Adrenal gland (tissue), 9 donors: ENCODE measurements at regions not wholly inside any gene's neighbourhood (a gene's known extent, or its start where the extent isn't known, plus 50 kb on each side); places are given as distances from the start of the nearest gene placed in this dataset.

Experiments used
- DNase-seq, 7 donors: peaks; one replicate each; pipeline ENCODE4 v3.0.0-alpha.2; 2019 to 2020
- H3K27ac ChIP-seq, 5 donors: fragments of 200-600 bp; sonication (generic) in 4 of 5; 1 replicate in 3 of 5; 2 replicates in 2 of 5; pipeline versions ENCODE4 v1.5.1 to v1.8.0; 2016 to 2020; ENCODE audit warnings: mild to moderate bottlenecking in 1 of 5
- H3K27me3 ChIP-seq: fragments of 200-600 bp; 2 replicates; pipeline ENCODE4 v1.8.0; 2021
- H3K36me3 ChIP-seq, 2 donors: fragments of 200-600 bp; replicated peaks in 1 of 2; 1 replicate in 1 of 2; 2 replicates in 1 of 2; pipeline versions ENCODE4 v1.5.1 to v1.8.0; 2018 to 2022
- H3K4me1 ChIP-seq, 2 donors: fragments of 200-600 bp; replicated peaks in 1 of 2; 1 replicate in 1 of 2; 2 replicates in 1 of 2; pipeline versions ENCODE4 v1.5.1 to v1.8.0; 2018 to 2021
- H3K4me3 ChIP-seq, 4 donors: fragments of 200-600 bp; sonication (generic) in 3 of 4; one replicate each; pipeline ENCODE4 v1.5.1; 2016 to 2018
- H3K9me3 ChIP-seq, 3 donors: fragments of 200-600 bp; sonication (generic) in 1 of 3; replicated peaks in 1 of 3; 1 replicate in 2 of 3; 2 replicates in 1 of 3; pipeline versions ENCODE4 v1.5.1 to v1.8.0; 2016 to 2021
- POLR2A ChIP-seq, 2 donors: fragments of 450-650 bp; IDR thresholded peaks; one replicate each; pipeline ENCODE4 v1.6.1; 2017; ENCODE audit warnings: antibody characterized with exemption in 2 of 2, mild to moderate bottlenecking in 2 of 2, moderate library complexity in 1 of 2
- WGBS, 4 donors: extraction: QIAGEN DNeasy Blood & Tissue Kit in 2 of 4; methylation state at CpG; one replicate each; pipeline versions ENCODE4 v1.1.5 to v1.1.7; 2013 to 2017; 5-methylcytosine and 5-hydroxymethylcytosine counted together
- intact Hi-C, 2 donors: fragments of 100-400 bp; cut with DNase I; formaldehyde crosslinking; loops; one replicate each; pipeline versions ENCODE4 v1.14.1 to v1.15.0; 2022 to 2023
- TF ChIP-seq, protein P1 (sequence below), 6 experiments: fragments of 450-650 bp in 4 of 6; fragments of 200-600 bp in 2 of 6; sonication (generic) in 1 of 6; IDR thresholded peaks; 1 replicate in 5 of 6; 2 replicates in 1 of 6; pipeline versions ENCODE4 v1.5.1 to v1.8.0; 2016 to 2021; ENCODE audit warnings: antibody characterized with exemption in 6 of 6, mild to moderate bottlenecking in 2 of 6, moderate library complexity in 1 of 6
- donor health status: healthy with polysubstance abuse.
- donor health status: Bipolar disorder and iron deficiency.
- donor health status: DM: yes; HTN: yes; CAD: no.
- donor health status: DM: no; HTN: no; CAD: no.
- donor health status: DM: no; HTN: no; CAD: no.

DNA sequence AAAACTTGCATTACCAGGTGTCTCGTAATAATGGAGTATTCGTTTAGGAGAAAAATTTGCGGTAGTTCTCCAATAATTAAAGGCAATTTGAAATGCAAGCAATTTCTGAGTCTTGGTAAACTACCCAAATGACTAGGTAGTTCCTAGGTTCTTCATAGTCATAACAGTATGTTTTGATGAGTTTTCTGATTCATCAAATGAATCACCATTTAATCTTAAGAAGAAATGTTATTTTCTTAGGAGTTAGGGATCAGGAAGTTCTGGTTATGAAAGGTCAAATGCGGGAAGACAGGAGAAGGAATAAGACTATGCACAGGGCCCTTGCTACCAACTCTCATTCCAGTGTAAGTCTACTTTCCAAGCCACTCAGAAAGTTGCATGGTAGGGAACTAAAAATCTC, 221.5 kb upstream of the SOX9 start:
- H3K9me3 ChIP-seq, result no peaks in the 10 kb centered on the region
- H3K27me3 ChIP-seq, result no peaks in the 10 kb centered on the region
- intact Hi-C loops, result no loop called here
- no peak for TF ChIP-seq POLR2A (IDR thresholded peaks at IDR 0.05)
- TF ChIP-seq, protein P1, sequence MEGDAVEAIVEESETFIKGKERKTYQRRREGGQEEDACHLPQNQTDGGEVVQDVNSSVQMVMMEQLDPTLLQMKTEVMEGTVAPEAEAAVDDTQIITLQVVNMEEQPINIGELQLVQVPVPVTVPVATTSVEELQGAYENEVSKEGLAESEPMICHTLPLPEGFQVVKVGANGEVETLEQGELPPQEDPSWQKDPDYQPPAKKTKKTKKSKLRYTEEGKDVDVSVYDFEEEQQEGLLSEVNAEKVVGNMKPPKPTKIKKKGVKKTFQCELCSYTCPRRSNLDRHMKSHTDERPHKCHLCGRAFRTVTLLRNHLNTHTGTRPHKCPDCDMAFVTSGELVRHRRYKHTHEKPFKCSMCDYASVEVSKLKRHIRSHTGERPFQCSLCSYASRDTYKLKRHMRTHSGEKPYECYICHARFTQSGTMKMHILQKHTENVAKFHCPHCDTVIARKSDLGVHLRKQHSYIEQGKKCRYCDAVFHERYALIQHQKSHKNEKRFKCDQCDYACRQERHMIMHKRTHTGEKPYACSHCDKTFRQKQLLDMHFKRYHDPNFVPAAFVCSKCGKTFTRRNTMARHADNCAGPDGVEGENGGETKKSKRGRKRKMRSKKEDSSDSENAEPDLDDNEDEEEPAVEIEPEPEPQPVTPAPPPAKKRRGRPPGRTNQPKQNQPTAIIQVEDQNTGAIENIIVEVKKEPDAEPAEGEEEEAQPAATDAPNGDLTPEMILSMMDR (IDR thresholded peaks at IDR 0.05), result no peak
- DNase-seq, result no peak
- H3K27ac ChIP-seq, result no peak overlapping the region
- no peak overlapping the region for H3K4me3 ChIP-seq
- H3K36me3 ChIP-seq, result no peaks in the 10 kb centered on the region
- WGBS, 4 donors, result 87 to 95% (median 89%) methylated on average over 4 of the region's 4 CpGs
- H3K4me1 ChIP-seq, result no peaks in the 10 kb centered on the region

DNA sequence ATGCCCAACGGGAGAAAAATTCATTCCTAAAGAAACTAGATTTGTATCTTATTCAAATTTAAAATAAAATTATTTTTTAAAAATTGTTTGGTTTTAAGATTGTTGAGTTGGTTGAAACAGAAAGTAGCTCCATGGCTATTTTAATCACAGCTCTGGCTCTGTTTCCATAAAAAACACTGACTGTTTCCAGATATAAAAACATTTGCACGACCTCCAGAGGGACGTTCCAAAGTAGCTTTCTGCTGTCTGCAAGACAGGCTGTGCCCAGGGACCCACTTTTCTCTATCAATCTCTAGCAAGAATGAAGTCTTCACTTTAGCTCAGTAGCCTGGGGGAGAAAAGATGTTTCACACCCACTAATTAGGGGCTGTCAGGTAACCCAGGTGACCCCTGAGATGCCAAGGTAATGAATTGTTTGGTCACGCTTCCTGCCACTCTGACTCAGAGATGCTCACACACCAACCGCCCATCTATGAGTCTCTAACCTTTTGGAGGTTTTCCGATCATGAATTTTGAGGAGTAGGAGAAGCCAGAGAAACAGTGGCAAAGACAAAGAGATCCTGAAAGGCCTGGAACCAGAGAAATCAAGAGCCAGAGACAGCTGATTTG, 220.1 kb upstream of the SOX9 start:
- Histone ChIP-seq H3K4me3 (no peak overlapping the region), H3K9me3 (no peaks in the 10 kb centered on the region), H3K27ac (no peak overlapping the region), H3K4me1 (no peaks in the 10 kb centered on the region), H3K36me3 (no peaks in the 10 kb centered on the region), H3K27me3 (no peaks in the 10 kb centered on the region)
- TF ChIP-seq, protein P1 (IDR thresholded peaks at IDR 0.05), result no peak
- no peak for TF ChIP-seq POLR2A (IDR thresholded peaks at IDR 0.05)
- WGBS, 4 donors, result 62 to 71% (median 68%) methylated on average over 6 of the region's 6 CpGs
- DNase-seq, result no peak
- intact Hi-C loops, result no loop called here

DNA sequence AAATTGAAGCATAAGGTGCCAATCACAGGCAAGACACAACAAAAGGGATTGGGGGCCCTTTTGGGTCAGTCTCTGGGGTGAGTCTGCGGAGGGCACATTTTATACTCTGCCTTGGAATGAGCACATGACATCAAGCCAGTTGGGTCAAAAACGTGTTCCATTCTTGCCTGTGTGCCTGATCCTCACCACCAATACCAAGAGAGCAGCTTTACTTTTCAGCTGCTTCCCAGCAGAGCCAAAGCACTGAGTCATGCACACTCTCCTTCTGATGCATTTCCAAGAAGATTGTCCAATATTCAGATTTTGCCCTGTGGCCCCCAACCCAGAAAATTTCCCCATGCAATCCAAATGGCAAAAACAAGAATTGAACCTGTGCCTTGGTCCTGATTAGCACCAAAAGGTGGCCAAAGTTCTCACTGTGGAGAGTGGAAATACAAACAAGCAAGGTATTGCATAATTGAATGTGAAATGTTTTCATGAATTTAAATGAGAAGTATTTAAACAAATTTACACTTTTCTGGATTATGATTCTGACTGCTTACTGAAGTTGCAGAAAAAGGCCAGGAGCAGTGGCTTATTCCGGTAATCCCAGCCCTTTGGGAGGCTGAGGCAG, 217.8 kb upstream of the SOX9 start:
- TF ChIP-seq, protein P1 (IDR thresholded peaks at IDR 0.05), result no peak
- TF ChIP-seq POLR2A (IDR thresholded peaks at IDR 0.05), result no peak
- Histone ChIP-seq H3K9me3 (no peaks in the 10 kb centered on the region), H3K36me3 (no peaks in the 10 kb centered on the region), H3K4me1 (no peaks in the 10 kb centered on the region), H3K27ac (no peak overlapping the region), H3K27me3 (no peaks in the 10 kb centered on the region), H3K4me3 (no peak overlapping the region)
- intact Hi-C loops, result no loop called here
- no peak for DNase-seq
- 59 to 73% (median 66%) methylated on average over 3 of the region's 3 CpGs for WGBS, 4 donors

DNA sequence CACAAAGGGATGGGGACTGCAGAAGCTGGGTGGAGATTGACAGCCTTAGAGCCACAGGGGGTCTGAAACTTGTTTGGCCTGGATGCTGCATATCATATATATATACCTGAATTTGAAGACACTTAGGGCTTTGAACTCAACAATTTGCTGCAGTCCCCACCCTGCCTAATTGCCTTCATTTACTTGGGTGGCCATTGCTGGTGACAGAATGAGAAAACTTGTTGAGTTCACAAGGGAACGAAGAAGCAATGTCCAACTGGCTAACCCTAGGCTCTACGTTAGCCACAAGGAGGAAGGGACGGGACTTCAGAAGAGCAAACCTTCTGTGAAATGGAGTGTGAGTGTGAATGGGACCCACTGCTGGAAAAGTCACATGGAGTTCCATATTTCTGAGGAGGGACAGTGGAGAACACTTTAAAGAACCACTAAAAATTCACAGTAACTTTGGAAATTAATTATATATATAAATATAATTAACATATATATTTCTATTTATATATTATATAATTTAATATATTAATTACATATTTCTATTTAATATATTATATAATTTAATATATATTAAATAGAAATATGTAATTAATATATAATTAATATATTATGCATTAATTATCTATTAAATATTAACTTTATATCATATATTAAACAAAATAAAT, 215.3 kb upstream of the SOX9 start:
- TF ChIP-seq, protein P1 (IDR thresholded peaks at IDR 0.05), result no peak
- TF ChIP-seq POLR2A (IDR thresholded peaks at IDR 0.05), result no peak
- intact Hi-C loops, result no loop called here
- H3K4me3 ChIP-seq, result no peak overlapping the region

More for the DNA sequence above, 215.3 kb upstream of the SOX9 start:
- no peak overlapping the region for H3K27ac ChIP-seq
- no peaks in the 10 kb centered on the region for H3K4me1 ChIP-seq
- DNase-seq, result no peak
- no peaks in the 10 kb centered on the region for H3K36me3 ChIP-seq
- WGBS, 4 donors, result 85 to 98% (median 93%) methylated on average over 3 of the region's 3 CpGs
- no peaks in the 10 kb centered on the region for H3K27me3 ChIP-seq
- no peaks in the 10 kb centered on the region for H3K9me3 ChIP-seq
